Astrocyte of the cerebellum (primary cell): ENCODE measurements at regions not wholly inside any gene's neighbourhood (a gene's known extent, or its start where the extent isn't known, plus 50 kb on each side); places are given as distances from the start of the nearest gene placed in this dataset.

ENCODE experiments used
- DNase-seq: peaks from one replicate; pipeline ENCODE4 v3.0.0-alpha.2; 2011; ENCODE audit warnings: low read depth
- H3K4me3 ChIP-seq: 2 replicates; pipeline ENCODE4 v1.5.1; 2011; ENCODE audit warnings: mild to moderate bottlenecking, low read depth, low read length, moderate library complexity
- CTCF ChIP-seq: IDR thresholded peaks from 2 replicates; pipeline ENCODE4 v1.5.1; 2012; ENCODE audit warnings: low read length, low read depth, moderate library complexity, mild to moderate bottlenecking; ENCODE audit errors: missing control alignments
- in situ Hi-C: cut with HindIII; loops from 2 replicates; pipeline ENCODE4 v1.10.0; 2017; ENCODE audit warnings: low sequenced_read_pairs

GRCh38 chr17:59451706-59452105 is 113.7 kb upstream of the DHX40 start:
- no peak overlapping the region for H3K4me3 ChIP-seq
- in situ Hi-C loops, result no loop called here
- TF ChIP-seq CTCF, result no peak
- DNase-seq, result no peak

GRCh38 chr17:59454633-59455105 is 110.7 kb upstream of the DHX40 start:
- no peak for DNase-seq
- no peak for TF ChIP-seq CTCF

GRCh38 chr17:59456428-59456827 is 109.0 kb upstream of the DHX40 start:
- TF ChIP-seq CTCF, result no peak
- H3K4me3 ChIP-seq, result no peak overlapping the region
- in situ Hi-C loops, result no loop called here
- DNase-seq, result no peak

More at GRCh38 chr17:59454633-59455105, 110.7 kb upstream of the DHX40 start:
- H3K4me3 ChIP-seq, result no peak overlapping the region
- in situ Hi-C loops, result no loop called here

- in situ Hi-C loops, result no loop called here
- no peak for DNase-seq
- H3K4me3 ChIP-seq, result no peak overlapping the region
- TF ChIP-seq CTCF, result no peak
Measured at GRCh38 chr17:59456923-59457615, 108.3 kb upstream of the DHX40 start.

GRCh38 chr17:59462385-59462784 is 103.0 kb upstream of the DHX40 start:
- DNase-seq, result no peak
- no peak for TF ChIP-seq CTCF
- no peak overlapping the region for H3K4me3 ChIP-seq
- in situ Hi-C loops, result no loop called here

GRCh38 chr17:59464246-59464645 is 101.2 kb upstream of the DHX40 start:
- in situ Hi-C loops, result no loop called here

More at GRCh38 chr17:59464246-59464645, 101.2 kb upstream of the DHX40 start:
- TF ChIP-seq CTCF, result no peak
- DNase-seq, result no peak
- H3K4me3 ChIP-seq, result no peak overlapping the region
